ENCODE measurements at regions not wholly inside any gene's neighbourhood (a gene's known extent, or its start where the extent isn't known, plus 50 kb on each side); places are given as distances from the start of the nearest gene placed in this dataset.
"Not testable (repeated sequence)": the region's sequence is repeated elsewhere in the genome, so short reads cannot be mapped to it uniquely, and the experiment has no call there.

DNA sequence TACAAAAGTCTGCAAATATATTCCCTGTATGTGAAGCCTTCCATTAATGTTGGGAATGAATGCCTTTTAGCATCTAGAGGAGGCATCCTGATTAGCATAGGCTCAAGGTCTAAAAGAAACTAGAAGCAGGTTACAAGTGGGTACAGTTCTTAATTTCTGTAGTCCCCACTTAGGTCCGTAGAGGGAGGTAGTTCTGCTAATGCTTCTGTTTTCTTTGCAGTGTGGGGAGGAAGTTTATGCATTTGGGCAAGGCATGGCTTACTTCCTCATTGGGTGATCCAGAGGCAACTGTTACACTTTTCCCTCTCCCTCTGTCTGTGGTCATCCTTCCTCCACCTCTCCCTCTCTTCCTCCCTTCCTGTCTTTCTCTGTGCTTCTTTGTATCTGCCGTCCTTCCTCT lies 108.4 kb upstream of the ZKSCAN2 start:
- no peak for TF ChIP-seq CTCF (IDR thresholded peaks at IDR 0.05; ENCODE audit: insufficient read depth in 1 of 2, low read depth in 1 of 2, low read length in 1 of 2, severe bottlenecking in 1 of 2, unreplicated experiment in 1 of 2)
- Mint-ChIP-seq H3K4me1 (ENCODE audit: low read depth, unreplicated experiment) (peaks cover 7% of the 10 kb centered on the region), H3K36me3 (ENCODE audit: insufficient read depth, unreplicated experiment) (no peaks in the 10 kb centered on the region), H3K4me3 (ENCODE audit: unreplicated experiment) (no peak overlapping the region), H3K9me3 (ENCODE audit: unreplicated experiment) (peaks cover 10% of the 10 kb centered on the region), H3K27me3 (ENCODE audit: insufficient read depth, unreplicated experiment) (no peaks in the 10 kb centered on the region), H3K27ac (ENCODE audit: unreplicated experiment) (no peak overlapping the region)
- Histone ChIP-seq H3K4me1 (peaks cover 14% of the 10 kb centered on the region), H3K27me3 (replicated peaks; ENCODE audit: control insufficient read depth, insufficient read depth, low read length) (no peaks in the 10 kb centered on the region), H3K4me3 (ENCODE audit: low read depth, low read length) (no peak overlapping the region), H3K9me3 (peaks cover 2% of the 10 kb centered on the region; the same call in 1 of the 2 replicates), H3K36me3 (ENCODE audit: control insufficient read depth, insufficient read depth, low read length) (no peaks in the 10 kb centered on the region)
- ChIA-PET POLR2A (no interaction called here), CTCF (no interaction called here)
- no peak for DNase-seq
- BruUV-seq (replicated peaks), result no TSS peak
- intact Hi-C loops (cut with micrococcal nuclease; ENCODE audit: unreplicated experiment), result no loop called here

- peak in 1 of 2 experiments; percentile 24 for DNase-seq
- peaks cover 24% of the 10 kb centered on the region for H3K4me1 ChIP-seq
- H3K36me3 Mint-ChIP-seq (ENCODE audit: insufficient read depth, unreplicated experiment); H3K27me3 ChIP-seq (replicated peaks; ENCODE audit: control insufficient read depth, insufficient read depth, low read length); POLR2A ChIA-PET; intact Hi-C loops (cut with micrococcal nuclease; ENCODE audit: unreplicated experiment); H3K27me3 Mint-ChIP-seq (ENCODE audit: insufficient read depth, unreplicated experiment); H3K36me3 ChIP-seq (ENCODE audit: control insufficient read depth, insufficient read depth, low read length); CTCF ChIA-PET; BruUV-seq (replicated peaks); H3K9me3 Mint-ChIP-seq (ENCODE audit: unreplicated experiment); H3K9me3 ChIP-seq; H3K4me3 ChIP-seq (ENCODE audit: low read depth, low read length): not testable (repeated sequence)
- Mint-ChIP-seq H3K4me3 (ENCODE audit: unreplicated experiment) (peak overlapping the region; percentile 33), H3K4me1 (ENCODE audit: low read depth, unreplicated experiment) (peaks cover 12% of the 10 kb centered on the region), H3K27ac (ENCODE audit: unreplicated experiment) (peak overlapping the region; percentile 86)
These were observed 101.9 kb upstream of the ZKSCAN2 start for GRCh38 chr16:25359516-25359915.

- H3K27me3 Mint-ChIP-seq (ENCODE audit: insufficient read depth, unreplicated experiment), result no peaks in the 10 kb centered on the region
- no peak overlapping the region for H3K27ac Mint-ChIP-seq (ENCODE audit: unreplicated experiment)
- H3K4me3 Mint-ChIP-seq (ENCODE audit: unreplicated experiment), result no peak overlapping the region
- H3K4me1 Mint-ChIP-seq (ENCODE audit: low read depth, unreplicated experiment), result no peaks in the 10 kb centered on the region
- Histone ChIP-seq H3K27me3 (replicated peaks; ENCODE audit: control insufficient read depth, insufficient read depth, low read length) (no peaks in the 10 kb centered on the region), H3K4me1 (no peaks in the 10 kb centered on the region), H3K9me3 (no peaks in the 10 kb centered on the region), H3K36me3 (ENCODE audit: control insufficient read depth, insufficient read depth, low read length) (no peaks in the 10 kb centered on the region), H3K4me3 (ENCODE audit: low read depth, low read length) (no peak overlapping the region)
- no TSS peak for BruUV-seq (replicated peaks)
- H3K9me3 Mint-ChIP-seq (ENCODE audit: unreplicated experiment), result no peaks in the 10 kb centered on the region
- no peaks in the 10 kb centered on the region for H3K36me3 Mint-ChIP-seq (ENCODE audit: insufficient read depth, unreplicated experiment)
- CTCF ChIA-PET, result no interaction called here
- DNase-seq, result no peak
- intact Hi-C loops (cut with micrococcal nuclease; ENCODE audit: unreplicated experiment), result no loop called here
- POLR2A ChIA-PET, result no interaction called here
- no peak for TF ChIP-seq CTCF (IDR thresholded peaks at IDR 0.05; ENCODE audit: insufficient read depth in 1 of 2, low read depth in 1 of 2, low read length in 1 of 2, severe bottlenecking in 1 of 2, unreplicated experiment in 1 of 2)
These were observed 86.4 kb upstream of the ZKSCAN2 start for GRCh38 chr16:25344006-25344405.

GRCh38 chr16:25340973-25341372 lies 83.3 kb upstream of the ZKSCAN2 start:
- no peak for TF ChIP-seq CTCF (IDR thresholded peaks at IDR 0.05; ENCODE audit: insufficient read depth in 1 of 2, low read depth in 1 of 2, low read length in 1 of 2, severe bottlenecking in 1 of 2, unreplicated experiment in 1 of 2)

More at GRCh38 chr16:25340973-25341372, 83.3 kb upstream of the ZKSCAN2 start:
- Histone ChIP-seq H3K27me3 (replicated peaks; ENCODE audit: control insufficient read depth, insufficient read depth, low read length) (no peaks in the 10 kb centered on the region), H3K9me3 (no peaks in the 10 kb centered on the region), H3K36me3 (ENCODE audit: control insufficient read depth, insufficient read depth, low read length) (no peaks in the 10 kb centered on the region), H3K4me1 (no peaks in the 10 kb centered on the region), H3K4me3 (ENCODE audit: low read depth, low read length) (no peak overlapping the region)
- Mint-ChIP-seq H3K27ac (ENCODE audit: unreplicated experiment) (no peak overlapping the region), H3K27me3 (ENCODE audit: insufficient read depth, unreplicated experiment) (peaks cover 1% of the 10 kb centered on the region), H3K9me3 (ENCODE audit: unreplicated experiment) (no peaks in the 10 kb centered on the region), H3K36me3 (ENCODE audit: insufficient read depth, unreplicated experiment) (no peaks in the 10 kb centered on the region), H3K4me1 (ENCODE audit: low read depth, unreplicated experiment) (no peaks in the 10 kb centered on the region), H3K4me3 (ENCODE audit: unreplicated experiment) (no peak overlapping the region)
- BruUV-seq (replicated peaks), result no TSS peak
- CTCF ChIA-PET, result no interaction called here
- POLR2A ChIA-PET, result no interaction called here
- no peak for DNase-seq
- intact Hi-C loops (cut with micrococcal nuclease; ENCODE audit: unreplicated experiment), result no loop called here

Measured in Caco-2 (cell line).